ENCODE measurements at regions not wholly inside any gene's neighbourhood (a gene's known extent, or its start where the extent isn't known, plus 50 kb on each side); places are given as distances from the start of the nearest gene placed in this dataset.

DNA sequence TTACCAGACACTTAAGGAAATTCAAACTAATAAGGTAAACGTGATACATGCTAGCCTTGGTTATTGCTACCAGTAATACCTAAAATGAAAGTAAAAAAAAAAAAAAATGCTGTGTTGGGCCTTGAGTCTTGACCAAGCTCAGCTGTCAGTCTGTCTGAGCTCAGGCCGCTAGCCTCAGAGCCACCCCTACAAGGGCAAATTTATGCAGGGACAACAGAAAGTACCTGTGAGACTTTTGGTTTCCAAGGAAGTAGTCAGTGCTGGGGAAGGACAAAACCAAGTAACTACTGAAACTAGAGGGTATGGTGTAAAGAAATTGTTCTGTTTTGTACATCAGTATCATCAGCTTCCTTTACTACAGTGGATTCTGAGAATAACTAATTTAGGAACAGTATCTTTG lies 134.3 kb upstream of the SLITRK5 start:
- Mint-ChIP-seq H3K27ac (no peak overlapping the region), H3K36me3 (ENCODE audit: insufficient read depth in 1 of 3, low read depth in 3 of 3) (no peaks in the 10 kb centered on the region), H3K4me1 (no peaks in the 10 kb centered on the region), H3K27me3 (ENCODE audit: low read depth) (no peaks in the 10 kb centered on the region), H3K9me3 (no peaks in the 10 kb centered on the region), H3K4me3 (no peak overlapping the region)
- WGBS (ENCODE audit: extremely low coverage, insufficient read length, low lambda C conversion rate), result no CpG with 5 or more reads among the region's 2 CpGs
- Histone ChIP-seq H3K9ac (ENCODE audit: extremely low read depth, insufficient read length, low read length) (no peak overlapping the region), H2BK12ac (ENCODE audit: insufficient read length, low read depth, low read length) (no peak overlapping the region), H3K27me3 (ENCODE audit: insufficient read depth, low read length) (no peaks in the 10 kb centered on the region), H2AFZ (ENCODE audit: low read length) (no peak overlapping the region), H3K14ac (ENCODE audit: insufficient read depth, low read length) (no peak overlapping the region), H3T11ph (ENCODE audit: low read length) (no peak overlapping the region), H2AK5ac (ENCODE audit: insufficient read length, low read length) (no peak overlapping the region), H3K4me2 (ENCODE audit: insufficient read depth, insufficient read length, low read length) (no peak overlapping the region), H4K5ac (ENCODE audit: insufficient read length, low read depth, low read length) (no peak overlapping the region), H4K8ac (replicated peaks; ENCODE audit: insufficient read length, low read depth, low read length) (no peak overlapping the region), H3K18ac (ENCODE audit: insufficient read length, low read depth, low read length) (no peak overlapping the region), H4K20me1 (ENCODE audit: control insufficient read depth, insufficient read depth, insufficient read length) (no peaks in the 10 kb centered on the region), H3K4me1 (ENCODE audit: insufficient read depth, low read length) (no peaks in the 10 kb centered on the region), H4K91ac (ENCODE audit: insufficient read length, low read depth, low read length) (no peak overlapping the region), H2BK20ac (ENCODE audit: low read depth, low read length, poor library complexity, severe bottlenecking) (no peak overlapping the region), H3K23me2 (ENCODE audit: insufficient read length, low read depth, low read length, poor library complexity, severe bottlenecking) (no peaks in the 10 kb centered on the region), H3K79me2 (ENCODE audit: insufficient read depth, low read length) (no peaks in the 10 kb centered on the region), H2BK15ac (ENCODE audit: low read depth, low read length) (no peak overlapping the region), H3K27ac (ENCODE audit: insufficient read length, low read depth, low read length) (no peak overlapping the region), H3K79me1 (ENCODE audit: insufficient read depth, low read depth, low read length, poor library complexity, severe bottlenecking) (no peaks in the 10 kb centered on the region), H2BK120ac (ENCODE audit: low read depth, low read length, poor library complexity, severe bottlenecking) (no peak overlapping the region), H3K4ac (ENCODE audit: low read depth, low read length) (no peak overlapping the region), H2BK5ac (ENCODE audit: insufficient read length, low read length) (no peak overlapping the region), H3K9me3 (ENCODE audit: control insufficient read depth, low read depth, low read length) (no peaks in the 10 kb centered on the region), H3K56ac (ENCODE audit: insufficient read length, low read depth, low read length) (no peak overlapping the region), H3K23ac (ENCODE audit: insufficient read length, low read depth, low read length) (no peak overlapping the region)
- no peak for DNase-seq
- TF ChIP-seq, protein P1, sequence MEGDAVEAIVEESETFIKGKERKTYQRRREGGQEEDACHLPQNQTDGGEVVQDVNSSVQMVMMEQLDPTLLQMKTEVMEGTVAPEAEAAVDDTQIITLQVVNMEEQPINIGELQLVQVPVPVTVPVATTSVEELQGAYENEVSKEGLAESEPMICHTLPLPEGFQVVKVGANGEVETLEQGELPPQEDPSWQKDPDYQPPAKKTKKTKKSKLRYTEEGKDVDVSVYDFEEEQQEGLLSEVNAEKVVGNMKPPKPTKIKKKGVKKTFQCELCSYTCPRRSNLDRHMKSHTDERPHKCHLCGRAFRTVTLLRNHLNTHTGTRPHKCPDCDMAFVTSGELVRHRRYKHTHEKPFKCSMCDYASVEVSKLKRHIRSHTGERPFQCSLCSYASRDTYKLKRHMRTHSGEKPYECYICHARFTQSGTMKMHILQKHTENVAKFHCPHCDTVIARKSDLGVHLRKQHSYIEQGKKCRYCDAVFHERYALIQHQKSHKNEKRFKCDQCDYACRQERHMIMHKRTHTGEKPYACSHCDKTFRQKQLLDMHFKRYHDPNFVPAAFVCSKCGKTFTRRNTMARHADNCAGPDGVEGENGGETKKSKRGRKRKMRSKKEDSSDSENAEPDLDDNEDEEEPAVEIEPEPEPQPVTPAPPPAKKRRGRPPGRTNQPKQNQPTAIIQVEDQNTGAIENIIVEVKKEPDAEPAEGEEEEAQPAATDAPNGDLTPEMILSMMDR (conservative IDR thresholded peaks at IDR 0.05), result no peak

All from H9 (cell line).